ENCODE measurements at regions not wholly inside any gene's neighbourhood (a gene's known extent, or its start where the extent isn't known, plus 50 kb on each side); places are given as distances from the start of the nearest gene placed in this dataset.

- H2BK120ac ChIP-seq (ENCODE audit: low read depth, low read length), result no peak overlapping the region
- H2AK5ac ChIP-seq (ENCODE audit: low read length, severe bottlenecking), result no peak overlapping the region
- H3K4me2 ChIP-seq (ENCODE audit: low read length, poor library complexity, severe bottlenecking), result no peak overlapping the region
- H3K36me3 ChIP-seq (ENCODE audit: control insufficient read depth in 1 of 2, insufficient read depth in 2 of 2, low read depth in 1 of 2, low read length in 2 of 2), result no peaks in the 10 kb centered on the region
- H4K91ac ChIP-seq (ENCODE audit: low read length), result no peak overlapping the region
- peak; percentile 6 for DNase-seq
- H3K4ac ChIP-seq (ENCODE audit: low read depth in 1 of 2, low read length in 2 of 2), result no peak overlapping the region
- H3K4me3 ChIP-seq (ENCODE audit: insufficient read depth in 1 of 2, low read depth in 1 of 2, low read length in 2 of 2), result no peak overlapping the region
- no peak overlapping the region for H3K18ac ChIP-seq (ENCODE audit: low read depth in 1 of 2, low read length in 2 of 2)
- H4K8ac ChIP-seq (ENCODE audit: low read length), result no peak overlapping the region
- H3K27me3 ChIP-seq (ENCODE audit: control insufficient read depth in 1 of 2, insufficient read depth in 1 of 2, low read length in 2 of 2), result no peaks in the 10 kb centered on the region
- H2BK5ac ChIP-seq (ENCODE audit: low read depth, low read length, poor library complexity, severe bottlenecking), result no peak overlapping the region
- H3K14ac ChIP-seq (ENCODE audit: low read length in 2 of 2), result no peak overlapping the region
- no peak overlapping the region for H2AFZ ChIP-seq (ENCODE audit: low read depth, low read length)
- H3K27ac ChIP-seq (ENCODE audit: low read length, poor library complexity, severe bottlenecking), result no peak overlapping the region
- no peak overlapping the region for H3K9ac ChIP-seq (ENCODE audit: low read length)
- H3K79me1 ChIP-seq (replicated peaks; ENCODE audit: low read length, poor library complexity, severe bottlenecking), result no peaks in the 10 kb centered on the region
- H2BK15ac ChIP-seq (ENCODE audit: low read depth, poor library complexity, severe bottlenecking), result no peak overlapping the region
- peaks cover 3% of the 10 kb centered on the region for H3K9me3 ChIP-seq (ENCODE audit: control insufficient read depth, low read length)
- no peak overlapping the region for H3K23ac ChIP-seq (ENCODE audit: low read length in 2 of 2)
- H3K4me1 ChIP-seq (ENCODE audit: control insufficient read depth, insufficient read depth, low read depth, low read length), result no peaks in the 10 kb centered on the region
- 96% methylated on average over 3 of the region's 4 CpGs for WGBS
- no peak overlapping the region for H2BK12ac ChIP-seq (ENCODE audit: low read length in 2 of 2)
Measured at GRCh38 chrX:5117816-5118215, 1110.9 kb downstream of the NLGN4X start.

GRCh38 chrX:5113128-5113527 lies 1115.5 kb downstream of the NLGN4X start:
- Histone ChIP-seq H2AK5ac (ENCODE audit: low read length, severe bottlenecking) (no peak overlapping the region), H2BK120ac (ENCODE audit: low read depth, low read length) (no peak overlapping the region), H3K18ac (ENCODE audit: low read depth in 1 of 2, low read length in 2 of 2) (no peak overlapping the region), H3K4me3 (ENCODE audit: insufficient read depth in 1 of 2, low read depth in 1 of 2, low read length in 2 of 2) (no peak overlapping the region), H3K9me3 (ENCODE audit: control insufficient read depth, low read length) (no peaks in the 10 kb centered on the region), H3K4ac (ENCODE audit: low read depth in 1 of 2, low read length in 2 of 2) (no peak overlapping the region), H2BK5ac (ENCODE audit: low read depth, low read length, poor library complexity, severe bottlenecking) (no peak overlapping the region), H3K14ac (ENCODE audit: low read length in 2 of 2) (no peak overlapping the region), H2AFZ (ENCODE audit: low read depth, low read length) (no peak overlapping the region), H2BK15ac (ENCODE audit: low read depth, poor library complexity, severe bottlenecking) (no peak overlapping the region), H3K79me1 (replicated peaks; ENCODE audit: low read length, poor library complexity, severe bottlenecking) (no peaks in the 10 kb centered on the region), H3K4me2 (ENCODE audit: low read length, poor library complexity, severe bottlenecking) (no peak overlapping the region), H3K27ac (ENCODE audit: low read length, poor library complexity, severe bottlenecking) (no peak overlapping the region), H3K9ac (ENCODE audit: low read length) (no peak overlapping the region), H3K36me3 (ENCODE audit: control insufficient read depth in 1 of 2, insufficient read depth in 2 of 2, low read depth in 1 of 2, low read length in 2 of 2) (no peaks in the 10 kb centered on the region), H3K23ac (ENCODE audit: low read length in 2 of 2) (no peak overlapping the region), H2BK12ac (ENCODE audit: low read length in 2 of 2) (no peak overlapping the region), H4K91ac (ENCODE audit: low read length) (no peak overlapping the region), H4K8ac (ENCODE audit: low read length) (no peak overlapping the region), H3K4me1 (ENCODE audit: control insufficient read depth, insufficient read depth, low read depth, low read length) (no peaks in the 10 kb centered on the region), H3K27me3 (ENCODE audit: control insufficient read depth in 1 of 2, insufficient read depth in 1 of 2, low read length in 2 of 2) (no peaks in the 10 kb centered on the region)
- WGBS, result 33% methylated on average over 1 of the region's 6 CpGs
- peak; percentile 14 for DNase-seq

- Histone ChIP-seq H4K8ac (ENCODE audit: low read length) (no peak overlapping the region), H2BK12ac (ENCODE audit: low read length in 2 of 2) (no peak overlapping the region), H3K79me1 (replicated peaks; ENCODE audit: low read length, poor library complexity, severe bottlenecking) (no peaks in the 10 kb centered on the region), H3K9me3 (ENCODE audit: control insufficient read depth, low read length) (no peaks in the 10 kb centered on the region), H2AK5ac (ENCODE audit: low read length, severe bottlenecking) (no peak overlapping the region), H3K4ac (ENCODE audit: low read depth in 1 of 2, low read length in 2 of 2) (no peak overlapping the region), H3K23ac (ENCODE audit: low read length in 2 of 2) (no peak overlapping the region), H2BK15ac (ENCODE audit: low read depth, poor library complexity, severe bottlenecking) (no peak overlapping the region), H3K4me2 (ENCODE audit: low read length, poor library complexity, severe bottlenecking) (no peak overlapping the region), H3K27ac (ENCODE audit: low read length, poor library complexity, severe bottlenecking) (no peak overlapping the region), H3K27me3 (ENCODE audit: control insufficient read depth in 1 of 2, insufficient read depth in 1 of 2, low read length in 2 of 2) (no peaks in the 10 kb centered on the region), H3K4me3 (ENCODE audit: insufficient read depth in 1 of 2, low read depth in 1 of 2, low read length in 2 of 2) (no peak overlapping the region), H3K9ac (ENCODE audit: low read length) (no peak overlapping the region), H3K36me3 (ENCODE audit: control insufficient read depth in 1 of 2, insufficient read depth in 2 of 2, low read depth in 1 of 2, low read length in 2 of 2) (no peaks in the 10 kb centered on the region), H2BK5ac (ENCODE audit: low read depth, low read length, poor library complexity, severe bottlenecking) (no peak overlapping the region), H3K18ac (ENCODE audit: low read depth in 1 of 2, low read length in 2 of 2) (no peak overlapping the region), H3K14ac (ENCODE audit: low read length in 2 of 2) (no peak overlapping the region), H2BK120ac (ENCODE audit: low read depth, low read length) (no peak overlapping the region), H2AFZ (ENCODE audit: low read depth, low read length) (no peak overlapping the region), H4K91ac (ENCODE audit: low read length) (no peak overlapping the region), H3K4me1 (ENCODE audit: control insufficient read depth, insufficient read depth, low read depth, low read length) (no peaks in the 10 kb centered on the region)
- no CpG with 5 or more reads among the region's 8 CpGs for WGBS
- DNase-seq, result no peak
Measured at GRCh38 chrX:5100004-5100403, 1128.7 kb downstream of the NLGN4X start.

- Histone ChIP-seq H3K4me3 (ENCODE audit: insufficient read depth in 1 of 2, low read depth in 1 of 2, low read length in 2 of 2) (no peak overlapping the region), H3K79me1 (replicated peaks; ENCODE audit: low read length, poor library complexity, severe bottlenecking) (no peaks in the 10 kb centered on the region), H4K91ac (ENCODE audit: low read length) (no peak overlapping the region), H3K14ac (ENCODE audit: low read length in 2 of 2) (no peak overlapping the region), H3K27ac (ENCODE audit: low read length, poor library complexity, severe bottlenecking) (no peak overlapping the region), H3K23ac (ENCODE audit: low read length in 2 of 2) (no peak overlapping the region), H3K9ac (ENCODE audit: low read length) (no peak overlapping the region), H2BK120ac (ENCODE audit: low read depth, low read length) (no peak overlapping the region), H3K27me3 (ENCODE audit: control insufficient read depth in 1 of 2, insufficient read depth in 1 of 2, low read length in 2 of 2) (no peaks in the 10 kb centered on the region), H2AK5ac (ENCODE audit: low read length, severe bottlenecking) (no peak overlapping the region), H2BK15ac (ENCODE audit: low read depth, poor library complexity, severe bottlenecking) (no peak overlapping the region), H2AFZ (ENCODE audit: low read depth, low read length) (no peak overlapping the region), H3K4me2 (ENCODE audit: low read length, poor library complexity, severe bottlenecking) (no peak overlapping the region), H3K4me1 (ENCODE audit: control insufficient read depth, insufficient read depth, low read depth, low read length) (no peaks in the 10 kb centered on the region), H3K4ac (ENCODE audit: low read depth in 1 of 2, low read length in 2 of 2) (no peak overlapping the region), H3K9me3 (ENCODE audit: control insufficient read depth, low read length) (no peaks in the 10 kb centered on the region), H3K36me3 (ENCODE audit: control insufficient read depth in 1 of 2, insufficient read depth in 2 of 2, low read depth in 1 of 2, low read length in 2 of 2) (no peaks in the 10 kb centered on the region), H3K18ac (ENCODE audit: low read depth in 1 of 2, low read length in 2 of 2) (no peak overlapping the region), H2BK12ac (ENCODE audit: low read length in 2 of 2) (no peak overlapping the region), H4K8ac (ENCODE audit: low read length) (no peak overlapping the region), H2BK5ac (ENCODE audit: low read depth, low read length, poor library complexity, severe bottlenecking) (no peak overlapping the region)
- no peak for DNase-seq
- 92% methylated on average over 2 of the region's 2 CpGs for WGBS
Measured at GRCh38 chrX:5086388-5086787, 1142.3 kb downstream of the NLGN4X start.

All from mesenchymal stem cell (in vitro differentiated cells and primary cell).